CD4-positive, alpha-beta T cell (primary cell): ENCODE measurements at regions not wholly inside any gene's neighbourhood (a gene's known extent, or its start where the extent isn't known, plus 50 kb on each side); places are given as distances from the start of the nearest gene placed in this dataset.

ENCODE experiments used
- ATAC-seq: fragments of 200-7000 bp; cut with Tn5 transposase; one replicate; pipeline ENCODE4 v1.10.0; 2022; ENCODE audit warnings: mild to moderate bottlenecking; ENCODE audit not compliant: poor library complexity
- CTCF ChIA-PET: fragments of 350-600 bp; sonication (Branson Sonifier 250); formaldehyde crosslinking; loops from one replicate; lab custom pipeline; 2021; ENCODE audit warnings: antibody characterized with exemption, inconsistent platforms; lab: Charles Lee
- POLR2A ChIA-PET: fragments of 350-600 bp; sonication (Branson Sonifier 250); formaldehyde crosslinking; loops from one replicate; lab custom pipeline; 2021; ENCODE audit warnings: antibody characterized with exemption, inconsistent platforms; lab: Charles Lee
- DNase-seq, 14 experiments: peaks; one replicate each; pipeline ENCODE4 v3.0.0-alpha.2; 2013 to 2020; ENCODE audit warnings: mixed read lengths in 2 of 14
- H3K27ac ChIP-seq, 2 donors: one replicate each; pipeline versions ENCODE4 v1.5.1 to v1.7.0; 2013; ENCODE audit warnings: low read length in 2 of 2, low read depth in 1 of 2, mild to moderate bottlenecking in 1 of 2
- H3K27me3 ChIP-seq, 2 experiments: 1 replicate in 1 of 2; 2 replicates in 1 of 2; pipeline versions ENCODE4 v1.6.1 to v1.7.0; 2013; ENCODE audit warnings: low read length in 2 of 2, control low read depth in 1 of 2, mild to moderate bottlenecking in 1 of 2, moderate library complexity in 1 of 2; ENCODE audit not compliant: insufficient read depth in 2 of 2, control insufficient read depth in 1 of 2
- H3K36me3 ChIP-seq: one replicate; pipeline ENCODE4 v1.6.1; 2013; ENCODE audit warnings: low read length, control low read depth; ENCODE audit not compliant: insufficient read depth
- H3K4me1 ChIP-seq: one replicate; pipeline ENCODE4 v1.6.1; 2013; ENCODE audit warnings: low read length, control low read depth; ENCODE audit not compliant: insufficient read depth
- H3K4me3 ChIP-seq: one replicate; pipeline ENCODE4 v1.5.1; 2013; ENCODE audit warnings: mild to moderate bottlenecking, low read length, moderate library complexity
- H3K9me3 ChIP-seq, 2 experiments: 1 replicate in 1 of 2; 2 replicates in 1 of 2; pipeline versions ENCODE4 v1.6.1 to v1.7.0; 2013; ENCODE audit warnings: low read length in 2 of 2, mild to moderate bottlenecking in 2 of 2, control low read depth in 1 of 2, moderate library complexity in 1 of 2; ENCODE audit not compliant: control insufficient read depth in 1 of 2, insufficient read depth in 1 of 2
- H3K27ac Mint-ChIP-seq: one replicate; pipeline ENCODE4 v1.8.0; 2020; ENCODE audit warnings: mixed read lengths
- H3K27me3 Mint-ChIP-seq: one replicate; pipeline ENCODE4 v1.8.0; 2021; ENCODE audit warnings: mixed read lengths
- H3K36me3 Mint-ChIP-seq: one replicate; pipeline ENCODE4 v1.8.0; 2021; ENCODE audit warnings: low read depth, mixed read lengths
- H3K4me1 Mint-ChIP-seq: one replicate; pipeline ENCODE4 v1.8.0; 2021; ENCODE audit warnings: low read depth, mixed read lengths
- H3K4me3 Mint-ChIP-seq: one replicate; pipeline ENCODE4 v1.8.0; 2020; ENCODE audit warnings: mild to moderate bottlenecking, mixed read lengths
- H3K9me3 Mint-ChIP-seq: one replicate; pipeline ENCODE4 v1.8.0; 2020; ENCODE audit warnings: mixed read lengths
- CTCF ChIP-seq: fragments of 200-600 bp; IDR thresholded peaks from one replicate; pipeline ENCODE4 v1.8.0; 2022; ENCODE audit warnings: antibody characterized with exemption, mild to moderate bottlenecking
- intact Hi-C, 2 experiments: fragments of 100-400 bp; cut with DNase I in 1 of 2; cut with micrococcal nuclease in 1 of 2; formaldehyde crosslinking; loops; one replicate each; pipeline versions ENCODE4 v1.15.1 to v1.9.0; 2023 to 2025; cut with DNase I, micrococcal nuclease

GRCh38 chr20:50296450-50297375 is 106.1 kb downstream of the CEBPB start:
- ATAC-seq, result no peak
- Mint-ChIP-seq H3K9me3 (no peaks in the 10 kb centered on the region), H3K27me3 (no peaks in the 10 kb centered on the region), H3K27ac (no peak overlapping the region), H3K36me3 (no peaks in the 10 kb centered on the region), H3K4me3 (no peak overlapping the region), H3K4me1 (peaks cover 8% of the 10 kb centered on the region)
- CTCF ChIA-PET, result no interaction called here
- no peak for DNase-seq
- no peak for TF ChIP-seq CTCF
- Histone ChIP-seq H3K4me3 (no peak overlapping the region), H3K9me3 (no peaks in the 10 kb centered on the region), H3K27me3 (no peaks in the 10 kb centered on the region), H3K36me3 (no peaks in the 10 kb centered on the region), H3K27ac (no peak overlapping the region), H3K4me1 (peaks cover 7% of the 10 kb centered on the region)
- intact Hi-C loops, result no loop called here
- POLR2A ChIA-PET, result no interaction called here

- no peaks in the 10 kb centered on the region for H3K36me3 ChIP-seq
- CTCF ChIA-PET, result no interaction called here
- TF ChIP-seq CTCF, result no peak
- no peaks in the 10 kb centered on the region for H3K9me3 ChIP-seq
- no peak for ATAC-seq
- H3K27me3 Mint-ChIP-seq, result no peaks in the 10 kb centered on the region
- H3K4me1 ChIP-seq, result peaks cover 7% of the 10 kb centered on the region
- no peak for DNase-seq
- POLR2A ChIA-PET, result no interaction called here
- H3K36me3 Mint-ChIP-seq, result no peaks in the 10 kb centered on the region
- H3K27ac Mint-ChIP-seq, result no peak overlapping the region
- no peak overlapping the region for H3K4me3 ChIP-seq
- no peak overlapping the region for H3K4me3 Mint-ChIP-seq
- no peaks in the 10 kb centered on the region for H3K27me3 ChIP-seq
- H3K9me3 Mint-ChIP-seq, result no peaks in the 10 kb centered on the region
- H3K4me1 Mint-ChIP-seq, result peaks cover 8% of the 10 kb centered on the region
- H3K27ac ChIP-seq, result no peak overlapping the region
- intact Hi-C loops, result no loop called here
These were observed 107.1 kb downstream of the CEBPB start for GRCh38 chr20:50297498-50298376.

- DNase-seq (no peak), ATAC-seq (no peak)
- no peak for TF ChIP-seq CTCF
- intact Hi-C loops, result no loop called here
- ChIA-PET CTCF (no interaction called here), POLR2A (no interaction called here)
- Histone ChIP-seq H3K27me3 (no peaks in the 10 kb centered on the region), H3K4me3 (no peak overlapping the region), H3K27ac (no peak overlapping the region), H3K4me1 (peaks cover 7% of the 10 kb centered on the region), H3K36me3 (no peaks in the 10 kb centered on the region), H3K9me3 (no peaks in the 10 kb centered on the region)
- Mint-ChIP-seq H3K4me3 (no peak overlapping the region), H3K9me3 (no peaks in the 10 kb centered on the region), H3K36me3 (no peaks in the 10 kb centered on the region), H3K27me3 (no peaks in the 10 kb centered on the region), H3K4me1 (peaks cover 8% of the 10 kb centered on the region), H3K27ac (no peak overlapping the region)
These were observed 108.1 kb downstream of the CEBPB start for GRCh38 chr20:50298554-50299324.
